ENCODE measurements at regions not wholly inside any gene's neighbourhood (a gene's known extent, or its start where the extent isn't known, plus 50 kb on each side); places are given as distances from the start of the nearest gene placed in this dataset.
"Not testable (repeated sequence)": the region's sequence is repeated elsewhere in the genome, so short reads cannot be mapped to it uniquely, and the experiment has no call there.

DNA sequence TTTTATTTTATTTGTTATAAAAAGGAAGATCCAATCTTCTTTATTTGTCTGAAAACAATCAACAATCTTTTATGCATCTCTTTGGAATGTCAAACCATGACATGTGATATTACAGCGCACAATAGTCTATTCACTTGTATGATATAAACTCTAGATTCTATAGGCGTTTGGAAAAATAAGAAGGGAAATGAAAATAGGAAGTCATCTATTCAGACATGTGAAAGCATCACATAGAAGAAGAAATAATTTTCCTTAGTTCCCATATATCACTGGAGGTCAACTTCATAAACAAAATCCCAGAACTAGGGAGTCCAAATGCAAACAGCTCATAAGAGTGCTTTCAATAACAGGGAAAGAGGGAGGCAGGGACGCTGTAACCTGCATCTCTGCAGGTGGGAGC is 139.5 kb upstream of the RASGEF1B start:
- no peak for DNase-seq

DNA sequence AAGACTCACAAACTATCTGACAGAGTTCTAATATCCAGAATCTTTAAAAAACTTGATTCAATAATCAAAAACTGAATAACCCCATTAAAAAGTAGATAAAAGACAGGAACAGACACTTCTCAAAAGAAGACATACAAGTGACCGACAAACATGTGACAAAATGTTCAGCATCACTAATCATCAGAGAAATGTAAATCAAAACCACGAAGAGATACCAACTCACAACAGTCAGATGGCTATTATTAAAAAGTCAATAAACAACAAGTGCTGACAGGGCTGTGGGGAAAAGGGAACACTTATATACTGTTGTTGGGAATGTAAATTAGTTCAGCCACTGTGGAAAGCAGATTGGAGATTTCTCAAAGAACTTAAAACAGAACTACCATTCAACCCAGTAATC is 138.1 kb upstream of the RASGEF1B start:
- no peak for DNase-seq

GRCh38 chr4:81607950-81608349 is 136.2 kb upstream of the RASGEF1B start:
- no peak for DNase-seq

DNA sequence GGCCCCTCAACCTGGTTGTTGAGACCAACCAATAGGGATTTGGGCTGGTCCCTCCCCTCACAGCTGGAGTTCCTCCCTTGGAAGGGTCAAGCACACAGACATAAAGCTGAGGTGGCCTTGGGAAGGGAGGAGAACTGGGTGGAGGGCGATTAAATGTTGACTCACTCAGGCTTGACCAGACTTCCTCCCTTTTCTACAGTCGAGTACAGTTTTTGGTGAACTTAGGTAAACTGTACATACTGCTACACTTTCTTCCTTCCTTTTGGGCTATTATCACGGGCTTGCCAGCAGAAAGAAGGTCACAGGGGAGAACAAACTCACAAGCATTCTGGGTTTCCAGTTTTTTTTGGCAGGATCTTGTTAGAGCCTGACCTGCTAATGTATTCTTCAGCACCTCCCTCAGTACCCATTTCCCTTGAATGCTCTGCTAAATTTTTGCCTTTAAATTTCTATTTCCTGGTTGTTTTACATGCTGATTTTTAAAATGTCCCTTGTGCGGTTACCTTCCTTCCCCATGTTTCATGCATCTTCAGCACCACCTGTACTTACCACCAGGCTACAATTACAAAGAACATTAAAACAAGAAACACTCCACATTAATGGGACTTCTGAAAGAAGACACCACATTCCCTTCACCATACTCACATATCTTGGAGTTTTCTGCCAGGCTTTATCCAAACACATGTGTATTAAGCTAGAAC is 135.2 kb upstream of the RASGEF1B start:
- no peak for DNase-seq

DNA sequence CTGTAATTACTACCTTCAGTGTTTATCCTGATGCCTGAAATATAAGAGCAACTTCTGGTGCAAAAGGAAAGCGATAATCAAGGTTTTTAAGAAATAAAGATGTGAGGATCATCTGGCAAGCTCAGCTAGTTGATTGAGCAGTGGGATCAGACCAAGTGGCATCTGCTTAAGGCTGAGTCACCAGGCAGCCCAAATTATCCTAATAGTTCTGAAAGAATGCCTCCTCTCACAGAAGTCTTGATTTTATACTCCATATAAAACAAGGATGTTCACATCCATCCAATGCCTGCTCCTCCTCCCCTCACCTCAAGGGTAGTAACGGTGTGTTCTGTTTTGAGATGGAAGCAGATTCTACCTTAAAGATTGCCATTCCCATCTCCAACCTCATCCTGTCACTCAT is 134.5 kb upstream of the RASGEF1B start:
- no peak for DNase-seq

- no peak for DNase-seq
Observed at GRCh38 chr4:81605271-81605670, 133.6 kb upstream of the RASGEF1B start.

DNA sequence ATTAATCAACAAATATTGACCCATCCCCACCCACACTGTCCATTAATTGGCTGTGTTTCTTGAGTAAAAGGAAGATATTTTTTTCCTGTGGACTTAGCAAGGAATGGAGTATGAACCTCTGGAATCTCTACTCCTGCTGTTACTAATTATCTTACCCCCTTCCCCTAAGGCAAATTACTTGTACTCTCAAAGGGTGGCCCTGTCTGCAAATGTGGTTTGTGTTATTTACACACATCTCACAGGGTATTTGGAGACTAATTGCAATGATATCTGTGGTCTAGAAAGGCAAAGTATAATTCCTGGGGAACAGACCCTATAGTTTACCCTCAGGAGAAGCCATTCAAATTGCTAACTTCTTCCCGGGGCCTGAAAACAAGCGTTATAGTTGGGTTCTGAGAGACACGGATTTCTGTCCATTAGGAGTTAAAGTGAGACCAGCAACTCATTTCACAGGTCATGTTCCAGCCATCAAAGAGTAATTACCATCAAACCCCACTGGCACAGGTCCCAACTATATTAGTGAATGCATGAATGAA is 133.0 kb upstream of the RASGEF1B start:
- DNase-seq: no peak

DNA sequence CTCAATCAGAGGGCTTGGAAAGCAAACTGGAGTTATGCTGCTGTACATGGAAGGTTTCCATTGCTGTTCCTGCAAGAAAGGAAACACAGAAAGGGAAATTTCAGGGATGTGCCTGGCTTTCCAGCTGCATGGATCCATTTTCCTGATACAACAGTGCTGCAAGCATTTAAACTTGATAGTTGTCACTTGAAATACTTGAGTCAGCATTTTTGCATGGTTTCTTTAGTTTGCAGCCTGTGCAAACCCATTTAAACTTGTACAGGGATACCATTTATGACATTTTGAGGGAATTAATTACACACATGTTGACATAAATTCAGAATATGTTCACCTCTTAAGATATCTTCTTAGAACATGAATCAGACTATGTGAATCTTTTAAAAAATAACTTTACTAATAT is 131.1 kb upstream of the RASGEF1B start:
- no peak for DNase-seq

- DNase-seq: no peak
Observed at GRCh38 chr4:81601358-81601694, 129.6 kb upstream of the RASGEF1B start.

- DNase-seq: no peak
Observed at GRCh38 chr4:81600520-81601357, 129.0 kb upstream of the RASGEF1B start.

DNA sequence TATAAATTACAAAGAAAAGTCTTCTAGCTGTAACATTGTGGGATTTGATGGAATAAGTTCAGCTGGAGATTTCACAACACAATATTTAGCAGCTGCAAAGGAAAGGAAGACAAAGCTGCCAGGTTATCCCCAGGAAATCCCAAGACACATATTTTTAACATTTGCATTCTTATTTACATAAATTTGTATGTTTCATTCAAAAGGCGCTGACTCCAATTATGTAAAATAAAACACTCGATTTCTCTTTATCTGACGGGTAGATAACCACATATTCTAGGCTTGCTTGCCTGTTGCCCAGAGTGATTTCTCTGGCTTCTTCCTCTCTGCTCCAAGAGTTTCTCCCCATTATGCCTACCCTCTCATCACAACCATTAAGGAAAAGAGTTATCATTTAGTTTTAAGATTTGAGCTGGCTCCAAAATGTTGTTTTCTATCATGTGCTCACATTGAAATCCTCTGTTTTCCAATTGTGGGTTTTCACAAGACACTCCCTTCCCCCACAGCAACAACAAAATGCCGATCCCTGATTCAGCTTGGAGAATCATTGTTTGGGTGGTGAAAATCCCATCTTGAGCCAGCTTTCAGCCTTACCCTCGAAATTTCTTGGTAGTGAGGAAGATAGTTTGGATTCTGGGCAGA is 128.2 kb upstream of the RASGEF1B start:
- DNase-seq: no peak

- DNase-seq: no peak
Observed at GRCh38 chr4:81595798-81596610, 124.3 kb upstream of the RASGEF1B start.

GRCh38 chr4:81595287-81595686 is 123.6 kb upstream of the RASGEF1B start:
- no peak for DNase-seq

GRCh38 chr4:81594490-81595159 is 122.9 kb upstream of the RASGEF1B start:
- DNase-seq: no peak

- DNase-seq: no peak
Observed at GRCh38 chr4:81592701-81593100, 121.0 kb upstream of the RASGEF1B start.

DNA sequence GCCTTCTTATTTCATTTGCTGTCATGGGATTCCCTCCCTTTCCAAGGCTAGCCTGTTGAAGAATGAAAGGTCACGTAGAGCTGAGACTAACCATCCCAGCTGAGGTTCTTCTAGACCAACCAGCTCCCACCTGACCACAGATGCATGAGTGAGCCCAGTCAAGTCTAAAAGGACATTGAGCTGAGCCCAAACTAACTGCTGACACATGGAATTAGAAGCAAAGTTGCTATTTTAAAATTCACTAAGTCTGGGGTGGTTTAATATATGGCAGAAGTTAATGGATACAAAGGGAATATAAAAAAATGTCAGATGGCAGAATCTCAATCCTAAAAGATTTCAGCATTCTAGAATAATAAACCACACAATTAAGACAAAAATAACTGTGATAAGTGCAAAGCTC is 118.9 kb upstream of the RASGEF1B start:
- DNase-seq: no peak

DNA sequence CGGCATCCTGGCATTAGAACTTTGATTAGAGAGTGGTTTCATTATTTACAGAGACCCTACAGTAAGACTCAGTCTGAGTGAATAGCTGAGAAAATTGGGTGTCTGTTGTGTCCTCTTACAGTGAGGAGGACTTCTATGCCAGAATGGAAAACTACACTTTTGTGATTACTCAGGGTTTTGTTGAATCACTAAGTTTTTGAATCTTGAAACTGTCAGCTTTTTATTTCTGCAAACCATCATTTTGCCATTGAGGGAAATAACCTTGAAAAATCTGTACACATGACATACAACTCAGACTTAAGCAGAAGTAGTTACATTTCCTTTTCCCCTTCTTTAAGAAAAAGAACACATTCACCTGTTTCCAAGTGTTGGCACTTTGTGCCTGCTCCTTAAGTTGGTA is 117.6 kb upstream of the RASGEF1B start:
- no peak for DNase-seq

DNA sequence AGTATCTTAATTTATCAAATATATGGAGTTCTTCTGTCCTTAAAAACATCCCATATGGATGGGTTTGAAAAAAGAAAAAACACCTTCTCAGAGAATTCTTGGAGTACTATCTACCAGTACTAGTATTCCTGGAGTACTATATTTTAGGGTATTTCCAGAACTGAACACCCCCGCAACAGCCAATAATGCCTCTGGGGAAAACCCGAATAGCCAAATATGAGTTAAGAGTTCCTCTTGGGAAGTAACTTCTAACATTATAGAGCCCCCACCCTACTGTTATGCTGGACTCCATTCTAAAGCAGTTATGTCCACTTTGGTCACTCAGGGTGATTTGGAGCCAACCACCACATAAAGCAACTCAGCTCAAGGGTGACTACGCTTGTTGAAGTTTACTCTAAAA is 115.0 kb upstream of the RASGEF1B start:
- no peak for DNase-seq

GRCh38 chr4:81580994-81581374 is 109.3 kb upstream of the RASGEF1B start:
- DNase-seq: not testable (repeated sequence)

- no peak for DNase-seq
Observed at GRCh38 chr4:81580346-81580993, 108.8 kb upstream of the RASGEF1B start.

DNA sequence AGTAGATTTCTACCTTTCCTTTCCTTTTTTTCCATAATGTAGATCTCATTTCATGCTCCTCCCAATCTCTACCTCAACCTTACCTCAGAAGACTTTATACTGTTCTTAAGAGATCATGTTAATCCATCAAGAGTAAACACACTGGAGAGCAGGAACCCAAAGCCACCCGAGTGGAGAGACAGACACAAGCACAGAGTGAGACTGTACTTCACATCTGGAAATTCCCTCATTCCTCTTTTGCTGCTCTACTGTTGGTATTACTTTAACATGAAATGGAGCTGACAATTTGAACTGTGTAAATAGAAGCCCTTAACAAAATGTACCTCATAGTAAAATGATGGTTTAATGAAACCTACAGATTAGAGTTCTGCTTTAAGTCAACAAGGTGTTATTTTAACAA is 105.7 kb upstream of the RASGEF1B start:
- no peak for DNase-seq

DNA sequence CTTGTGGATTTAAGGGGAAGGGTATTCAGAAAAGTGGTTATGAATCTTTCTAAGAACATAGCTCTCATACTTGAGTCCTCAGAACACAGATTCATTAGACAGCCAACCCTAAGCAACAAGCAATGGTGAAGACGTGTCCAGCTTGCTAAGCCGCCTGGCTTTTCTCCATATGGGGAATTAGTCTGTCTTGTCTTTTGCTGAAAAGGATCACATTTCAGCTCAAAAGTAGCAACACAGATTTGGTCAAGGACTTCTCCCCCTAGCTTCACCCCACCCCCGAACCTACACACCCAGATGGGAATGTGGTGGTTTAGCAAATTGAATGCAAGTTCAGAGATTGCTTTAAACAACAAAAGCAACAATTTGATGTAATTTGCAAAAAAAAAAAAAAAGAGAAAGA is 103.3 kb upstream of the RASGEF1B start:
- no peak for DNase-seq
